A673 (cell line): ENCODE measurements at regions not wholly inside any gene's neighbourhood (a gene's known extent, or its start where the extent isn't known, plus 50 kb on each side); places are given as distances from the start of the nearest gene placed in this dataset.

ENCODE experiments used
- CTCF ChIP-seq: fragments of 300-800, 200-600 bp; sonication (generic); conservative IDR thresholded peaks from 2 replicates; pipeline ENCODE4 v1.5.1; 2017; ENCODE audit warnings: low read depth, mild to moderate bottlenecking, antibody characterized with exemption, low read length, moderate library complexity, mixed read lengths
- EZH2 ChIP-seq: fragments of 200-600 bp; sonication (generic); IDR thresholded peaks from 2 replicates; pipeline ENCODE4 v1.6.1; 2017; ENCODE audit warnings: borderline replicate concordance, low read depth, mild to moderate bottlenecking, mixed read lengths, antibody characterized with exemption, low read length; ENCODE audit not compliant: poor library complexity, severe bottlenecking

- TF ChIP-seq CTCF: no peak
- no peak for TF ChIP-seq EZH2
Measured at GRCh38 chr20:58583176-58583575, 67.9 kb upstream of the STX16 start.
